Activated CD4-positive, alpha-beta T cell treated with anti-CD3 and anti-CD28 coated beads, Interleukin-2, amount 50 U/mL, for 16 hours (primary cell): ENCODE measurements at regions not wholly inside any gene's neighbourhood (a gene's known extent, or its start where the extent isn't known, plus 50 kb on each side); places are given as distances from the start of the nearest gene placed in this dataset.
A peak's percentile ranks its signal among the peaks of the same experiment; 100 is the strongest.

Experiments used
- DNase-seq: peaks from one replicate; pipeline ENCODE4 v3.0.0-alpha.2; 2020

- no peak for DNase-seq
These were observed 101.5 kb upstream of the KL start for GRCh38 chr13:32914686-32915085.

GRCh38 chr13:32917504-32917903, 98.7 kb upstream of the KL start:
- peak; percentile 88 for DNase-seq

- no peak for DNase-seq
These were observed 92.5 kb upstream of the KL start for GRCh38 chr13:32923725-32924124.

- no peak for DNase-seq
These were observed 91.3 kb upstream of the KL start for GRCh38 chr13:32924886-32925285.

GRCh38 chr13:32925506-32925905, 90.7 kb upstream of the KL start:
- no peak for DNase-seq

- no peak for DNase-seq
These were observed 83.8 kb upstream of the KL start for GRCh38 chr13:32932376-32932775.

- no peak for DNase-seq
These were observed 79.5 kb upstream of the KL start for GRCh38 chr13:32936716-32937115.

- no peak for DNase-seq
These were observed 77.9 kb upstream of the KL start for GRCh38 chr13:32938314-32938713.

- DNase-seq: no peak
These were observed 77.3 kb upstream of the KL start for GRCh38 chr13:32938907-32939306.

GRCh38 chr13:32940601-32941000, 75.6 kb upstream of the KL start:
- DNase-seq: no peak

GRCh38 chr13:32941368-32941767, 74.9 kb upstream of the KL start:
- peak; percentile 33 for DNase-seq

- DNase-seq: no peak
These were observed 69.7 kb upstream of the KL start for GRCh38 chr13:32946558-32946957.

GRCh38 chr13:32947411-32948276, 68.6 kb upstream of the KL start:
- DNase-seq: no peak

GRCh38 chr13:32949820-32950219, 66.4 kb upstream of the KL start:
- DNase-seq: no peak

- DNase-seq: no peak
These were observed 64.6 kb upstream of the KL start for GRCh38 chr13:32951580-32951979.

- DNase-seq: no peak
These were observed 60.2 kb upstream of the KL start for GRCh38 chr13:32955881-32956594.

GRCh38 chr13:32956595-32956933, 59.7 kb upstream of the KL start:
- DNase-seq: no peak

GRCh38 chr13:32960626-32961025, 55.6 kb upstream of the KL start:
- DNase-seq: no peak

GRCh38 chr13:32961724-32962123, 54.5 kb upstream of the KL start:
- DNase-seq: no peak

- DNase-seq: no peak
These were observed 53.9 kb upstream of the KL start for GRCh38 chr13:32962342-32962741.

GRCh38 chr13:32964987-32965386, 51.2 kb upstream of the KL start:
- no peak for DNase-seq
